ENCODE measurements at regions not wholly inside any gene's neighbourhood (a gene's known extent, or its start where the extent isn't known, plus 50 kb on each side); places are given as distances from the start of the nearest gene placed in this dataset.

GRCh38 chr4:162237676-162238075, 73.9 kb upstream of the FSTL5 start:
- Mint-ChIP-seq H3K4me1 (no peaks in the 10 kb centered on the region), H3K36me3 (no peaks in the 10 kb centered on the region), H3K4me3 (no peak overlapping the region), H3K27ac (no peak overlapping the region), H3K9me3 (ENCODE audit: low read depth) (no peaks in the 10 kb centered on the region), H3K27me3 (no peaks in the 10 kb centered on the region)
- ATAC-seq = no peak
- CTCF ChIA-PET = no interaction called here
- DNase-seq = no peak

GRCh38 chr4:162234595-162234994, 70.8 kb upstream of the FSTL5 start:
- DNase-seq (no peak), ATAC-seq (no peak)
- no peaks in the 10 kb centered on the region for H3K27me3 Mint-ChIP-seq
- no peaks in the 10 kb centered on the region for H3K36me3 Mint-ChIP-seq
- H3K9me3 Mint-ChIP-seq (ENCODE audit: low read depth) = peaks cover 4% of the 10 kb centered on the region
- H3K27ac Mint-ChIP-seq = no peak overlapping the region
- no peaks in the 10 kb centered on the region for H3K4me1 Mint-ChIP-seq
- H3K4me3 Mint-ChIP-seq = no peak overlapping the region
- CTCF ChIA-PET = no interaction called here

GRCh38 chr4:162232349-162232748, 68.5 kb upstream of the FSTL5 start:
- H3K9me3 Mint-ChIP-seq (ENCODE audit: low read depth) = peaks cover 5% of the 10 kb centered on the region
- H3K27me3 Mint-ChIP-seq = no peaks in the 10 kb centered on the region
- DNase-seq (no peak), ATAC-seq (no peak)
- H3K36me3 Mint-ChIP-seq = no peaks in the 10 kb centered on the region
- no peak overlapping the region for H3K4me3 Mint-ChIP-seq
- no peaks in the 10 kb centered on the region for H3K4me1 Mint-ChIP-seq
- CTCF ChIA-PET = no interaction called here
- H3K27ac Mint-ChIP-seq = no peak overlapping the region

GRCh38 chr4:162229670-162230069, 65.9 kb upstream of the FSTL5 start:
- DNase-seq (no peak), ATAC-seq (no peak)
- Mint-ChIP-seq H3K27ac (no peak overlapping the region), H3K4me3 (no peak overlapping the region), H3K4me1 (no peaks in the 10 kb centered on the region), H3K27me3 (no peaks in the 10 kb centered on the region), H3K9me3 (ENCODE audit: low read depth) (peaks cover 5% of the 10 kb centered on the region), H3K36me3 (no peaks in the 10 kb centered on the region)
- CTCF ChIA-PET = no interaction called here

- Mint-ChIP-seq H3K9me3 (ENCODE audit: low read depth) (no peaks in the 10 kb centered on the region), H3K27ac (no peak overlapping the region), H3K4me1 (no peaks in the 10 kb centered on the region), H3K27me3 (no peaks in the 10 kb centered on the region), H3K36me3 (no peaks in the 10 kb centered on the region), H3K4me3 (no peak overlapping the region)
- no peak for DNase-seq
- CTCF ChIA-PET = no interaction called here
- ATAC-seq = no peak
Measured at GRCh38 chr4:162221148-162221547, 57.3 kb upstream of the FSTL5 start.
